Spinal cord (tissue), 9 donors: ENCODE measurements at regions not wholly inside any gene's neighbourhood (a gene's known extent, or its start where the extent isn't known, plus 50 kb on each side); places are given as distances from the start of the nearest gene placed in this dataset.
"Not testable (repeated sequence)": the region's sequence is repeated elsewhere in the genome, so short reads cannot be mapped to it uniquely, and the experiment has no call there.

ENCODE experiments used
- DNase-seq, 6 donors: peaks; one replicate each; pipeline versions ENCODE4 v3.0.0 to v3.0.0-alpha.2; 2013 to 2015; ENCODE audit warnings: low spot score in 6 of 6, low read depth in 4 of 6
- H3K27ac ChIP-seq: one replicate; pipeline ENCODE4 v1.5.1; 2013; ENCODE audit warnings: low read depth, low read length, control low read depth
- H3K27me3 ChIP-seq: one replicate; pipeline ENCODE4 v1.6.1; 2013; ENCODE audit warnings: low read length; ENCODE audit not compliant: control insufficient read depth, insufficient read depth
- H3K36me3 ChIP-seq: one replicate; pipeline ENCODE4 v1.6.1; 2013; ENCODE audit warnings: low read length; ENCODE audit not compliant: control insufficient read depth, insufficient read depth
- H3K4me1 ChIP-seq: one replicate; pipeline ENCODE4 v1.6.1; 2013; ENCODE audit warnings: low read length; ENCODE audit not compliant: control insufficient read depth, insufficient read depth
- H3K4me3 ChIP-seq: one replicate; pipeline ENCODE4 v1.5.1; 2013; ENCODE audit warnings: low read depth, low read length, control low read depth
- H3K9me3 ChIP-seq: one replicate; pipeline ENCODE4 v1.6.1; 2013; ENCODE audit warnings: low read length; ENCODE audit not compliant: control insufficient read depth, insufficient read depth
- WGBS: methylation state at CpG from one replicate; pipeline ENCODE4 v1.1.5; 2013; ENCODE audit warnings: missing lambda C conversion rate; ENCODE audit not compliant: insufficient coverage; 5-methylcytosine and 5-hydroxymethylcytosine counted together
- donor health status: healthy.

- not testable (repeated sequence) for H3K4me1 ChIP-seq, H3K36me3 ChIP-seq, H3K27ac ChIP-seq, H3K27me3 ChIP-seq, DNase-seq, H3K9me3 ChIP-seq, H3K4me3 ChIP-seq
- WGBS: 89% methylated on average over 6 of the region's 9 CpGs
These were observed 285.1 kb downstream of the MATN1 start for GRCh38 chr1:30438274-30438673.

GRCh38 chr1:30437059-30437576 is 286.3 kb downstream of the MATN1 start:
- peaks cover 3% of the 10 kb centered on the region for H3K9me3 ChIP-seq
- H3K4me1 ChIP-seq: no peaks in the 10 kb centered on the region
- no peak for DNase-seq
- no peaks in the 10 kb centered on the region for H3K27me3 ChIP-seq
- no peak overlapping the region for H3K27ac ChIP-seq
- no peak overlapping the region for H3K4me3 ChIP-seq
- WGBS: 84% methylated on average over 5 of the region's 5 CpGs
- H3K36me3 ChIP-seq: no peaks in the 10 kb centered on the region

GRCh38 chr1:30427545-30427944 is 295.8 kb downstream of the MATN1 start:
- WGBS: no CpG with 5 or more reads among the region's 2 CpGs

GRCh38 chr1:30425046-30425445 is 298.3 kb downstream of the MATN1 start:
- H3K36me3 ChIP-seq: no peaks in the 10 kb centered on the region
- H3K27ac ChIP-seq: no peak overlapping the region
- no peak overlapping the region for H3K4me3 ChIP-seq
- H3K27me3 ChIP-seq: peaks cover 2% of the 10 kb centered on the region
- WGBS: 100% methylated on average over 2 of the region's 4 CpGs
- no peak for DNase-seq
- H3K4me1 ChIP-seq: no peaks in the 10 kb centered on the region
- peaks cover 2% of the 10 kb centered on the region for H3K9me3 ChIP-seq

More at GRCh38 chr1:30427545-30427944, 295.8 kb downstream of the MATN1 start:
- peaks cover 2% of the 10 kb centered on the region for H3K9me3 ChIP-seq
- H3K4me3 ChIP-seq: no peak overlapping the region
- peak in 1 of 6 donors; percentile 35 for DNase-seq
- H3K27ac ChIP-seq: no peak overlapping the region
- no peaks in the 10 kb centered on the region for H3K27me3 ChIP-seq
- H3K36me3 ChIP-seq: no peaks in the 10 kb centered on the region
- no peaks in the 10 kb centered on the region for H3K4me1 ChIP-seq

- no peak overlapping the region for H3K27ac ChIP-seq
- no peak for DNase-seq
- H3K4me1 ChIP-seq: no peaks in the 10 kb centered on the region
- H3K27me3 ChIP-seq: peaks cover 2% of the 10 kb centered on the region
- WGBS: 50% methylated on average over 1 of the region's 3 CpGs
- no peak overlapping the region for H3K4me3 ChIP-seq
- H3K36me3 ChIP-seq: no peaks in the 10 kb centered on the region
- peaks cover 2% of the 10 kb centered on the region for H3K9me3 ChIP-seq
These were observed 299.8 kb downstream of the MATN1 start for GRCh38 chr1:30423570-30423969.

- H3K27me3 ChIP-seq: peaks cover 2% of the 10 kb centered on the region
- DNase-seq: no peak
- H3K9me3 ChIP-seq: no peaks in the 10 kb centered on the region
- no peak overlapping the region for H3K27ac ChIP-seq
- no peak overlapping the region for H3K4me3 ChIP-seq
- H3K4me1 ChIP-seq: peaks cover 7% of the 10 kb centered on the region
- no peaks in the 10 kb centered on the region for H3K36me3 ChIP-seq
- WGBS: 74% methylated on average over 2 of the region's 2 CpGs
These were observed 301.1 kb downstream of the MATN1 start for GRCh38 chr1:30422251-30422650.

- WGBS: 89% methylated on average over 6 of the region's 7 CpGs
- H3K27ac ChIP-seq: no peak overlapping the region
- no peak overlapping the region for H3K4me3 ChIP-seq
- DNase-seq: no peak
- no peaks in the 10 kb centered on the region for H3K9me3 ChIP-seq
- H3K36me3 ChIP-seq: no peaks in the 10 kb centered on the region
- H3K27me3 ChIP-seq: peaks cover 2% of the 10 kb centered on the region
- peaks cover 7% of the 10 kb centered on the region for H3K4me1 ChIP-seq
These were observed 302.8 kb downstream of the MATN1 start for GRCh38 chr1:30420519-30421050.

GRCh38 chr1:30419831-30420230 is 303.6 kb downstream of the MATN1 start:
- Histone ChIP-seq H3K27ac (no peak overlapping the region), H3K9me3 (no peaks in the 10 kb centered on the region), H3K4me1 (peaks cover 10% of the 10 kb centered on the region), H3K27me3 (peaks cover 2% of the 10 kb centered on the region), H3K4me3 (no peak overlapping the region), H3K36me3 (no peaks in the 10 kb centered on the region)
- no peak for DNase-seq
- 78% methylated on average over 5 of the region's 5 CpGs for WGBS

- H3K9me3 ChIP-seq: no peaks in the 10 kb centered on the region
- whole genome bisulfite sequencing: 91% methylated on average over 5 of the region's 7 CpGs
- H3K4me1 ChIP-seq: peaks cover 10% of the 10 kb centered on the region
- no peak overlapping the region for H3K27ac ChIP-seq
- DNase-seq: no peak
- H3K36me3 ChIP-seq: no peaks in the 10 kb centered on the region
- H3K27me3 ChIP-seq: peaks cover 2% of the 10 kb centered on the region
- no peak overlapping the region for H3K4me3 ChIP-seq
These were observed 304.3 kb downstream of the MATN1 start for GRCh38 chr1:30418939-30419720.
